Keratinocyte (primary cell): ENCODE measurements at regions not wholly inside any gene's neighbourhood (a gene's known extent, or its start where the extent isn't known, plus 50 kb on each side); places are given as distances from the start of the nearest gene placed in this dataset.

Source experiments
- DNase-seq: peaks from one replicate; pipeline ENCODE4 v3.0.0-alpha.2; 2011; ENCODE audit warnings: low read depth, missing footprints, low spot score
- FAIRE-seq: peaks from 2 replicates; lab custom pipeline; 2011; peaks lifted over from hg19 to GRCh38; lab: Jason Lieb, UNC
- H2AFZ ChIP-seq: 2 replicates; pipeline ENCODE4 v1.6.0; 2012; ENCODE audit warnings: low read length, control low read depth, inconsistent platforms; ENCODE audit not compliant: control insufficient read depth
- H3K27ac ChIP-seq: 2 replicates; pipeline ENCODE4 v1.5.1; 2011; ENCODE audit warnings: low read length; ENCODE audit not compliant: control insufficient read depth, insufficient read depth
- H3K27me3 ChIP-seq: 3 replicates; pipeline ENCODE4 v1.6.0; 2011; ENCODE audit warnings: low read length; ENCODE audit not compliant: control insufficient read depth, insufficient read depth; ENCODE audit errors: extremely low read depth
- H3K36me3 ChIP-seq, 2 experiments: 2 replicates in 1 of 2; 3 replicates in 1 of 2; pipeline ENCODE4 v1.5.1; 2011; ENCODE audit warnings: low read length in 2 of 2, mild to moderate bottlenecking in 1 of 2; ENCODE audit not compliant: control insufficient read depth in 2 of 2, insufficient read depth in 2 of 2; ENCODE audit errors: extremely low read depth in 1 of 2
- H3K4me1 ChIP-seq: 3 replicates; pipeline ENCODE4 v1.5.1; 2011; ENCODE audit warnings: low read length; ENCODE audit not compliant: control insufficient read depth, insufficient read depth; ENCODE audit errors: extremely low read depth
- H3K4me2 ChIP-seq: 3 replicates; pipeline ENCODE4 v1.6.0; 2011; ENCODE audit warnings: low read depth, low read length; ENCODE audit not compliant: control insufficient read depth, insufficient read depth; ENCODE audit errors: extremely low read depth
- H3K4me3 ChIP-seq, 3 experiments: fragments of 200-600 bp in 1 of 3; sonication (generic) in 1 of 3; 2 replicates in 2 of 3; 3 replicates in 1 of 3; pipeline ENCODE4 v1.5.1; 2011 to 2016; ENCODE audit warnings: low read length in 3 of 3, mild to moderate bottlenecking in 3 of 3, control low read depth in 2 of 3, inconsistent platforms in 1 of 3, low read depth in 1 of 3, mixed read lengths in 1 of 3, mixed run types in 1 of 3, moderate library complexity in 1 of 3; ENCODE audit not compliant: control insufficient read depth in 2 of 3, insufficient read depth in 2 of 3; ENCODE audit errors: extremely low read depth in 1 of 3
- H3K79me2 ChIP-seq: 2 replicates; pipeline ENCODE4 v1.6.0; 2012; ENCODE audit warnings: low read length; ENCODE audit not compliant: control insufficient read depth, insufficient read depth
- H3K9ac ChIP-seq: 3 replicates; pipeline ENCODE4 v1.6.0; 2011; ENCODE audit warnings: low read length; ENCODE audit not compliant: control insufficient read depth, insufficient read depth; ENCODE audit errors: extremely low read depth
- H3K9me1 ChIP-seq: 3 replicates; pipeline ENCODE4 v1.6.0; 2011; ENCODE audit warnings: low read length; ENCODE audit not compliant: control insufficient read depth, insufficient read depth; ENCODE audit errors: extremely low read depth
- H3K9me3 ChIP-seq: 2 replicates; pipeline ENCODE4 v1.5.1; 2012; ENCODE audit warnings: low read depth, low read length; ENCODE audit not compliant: control insufficient read depth
- H4K20me1 ChIP-seq: 3 replicates; pipeline ENCODE4 v1.6.0; 2011; ENCODE audit warnings: low read length; ENCODE audit not compliant: control insufficient read depth, insufficient read depth; ENCODE audit errors: extremely low read depth
- EZH2 ChIP-seq: IDR thresholded peaks from one replicate; pipeline ENCODE4 v1.6.1; 2012; ENCODE audit warnings: inconsistent platforms, mild to moderate bottlenecking, low read length, moderate library complexity
- dilution Hi-C: fragments of 300-500 bp; cut with MboI; formaldehyde crosslinking; loops from one replicate; pipeline ENCODE4 v1.7.0; 2020; ENCODE audit warnings: low sequenced_read_pairs; ENCODE audit not compliant: extremely low pct_ligation_motif_present
- TF ChIP-seq, protein P1 (sequence below), 3 experiments: IDR thresholded peaks in 1 of 3; conservative IDR thresholded peaks in 1 of 3; optimal IDR thresholded peaks in 1 of 3; 2 replicates in 2 of 3; 3 replicates in 1 of 3; pipeline versions ENCODE3 to v1.5.1; 2011; ENCODE audit warnings: low read length in 3 of 3, mild to moderate bottlenecking in 3 of 3, moderate library complexity in 2 of 3, control low read depth in 1 of 3, inconsistent platforms in 1 of 3; ENCODE audit not compliant: insufficient read depth in 2 of 3; ENCODE audit errors: extremely low read depth in 1 of 3

GRCh38 chr6:101085327-101085726 lies 204.2 kb upstream of the ASCC3 start:
- no peak overlapping the region for H2AFZ ChIP-seq
- dilution Hi-C loops: no loop called here

GRCh38 chr6:101086473-101086872 lies 205.3 kb upstream of the ASCC3 start:
- H4K20me1 ChIP-seq: no peaks in the 10 kb centered on the region
- no peaks in the 10 kb centered on the region for H3K27me3 ChIP-seq
- peaks cover 6% of the 10 kb centered on the region for H3K4me1 ChIP-seq
- no peaks in the 10 kb centered on the region for H3K9me3 ChIP-seq
- no peak overlapping the region for H2AFZ ChIP-seq
- H3K4me2 ChIP-seq: no peak overlapping the region
- no peak for DNase-seq
- H3K4me3 ChIP-seq: no peak overlapping the region
- no peaks in the 10 kb centered on the region for H3K36me3 ChIP-seq
- no peaks in the 10 kb centered on the region for H3K9me1 ChIP-seq
- H3K79me2 ChIP-seq: no peaks in the 10 kb centered on the region
- no peak for TF ChIP-seq EZH2
- TF ChIP-seq, protein P1, sequence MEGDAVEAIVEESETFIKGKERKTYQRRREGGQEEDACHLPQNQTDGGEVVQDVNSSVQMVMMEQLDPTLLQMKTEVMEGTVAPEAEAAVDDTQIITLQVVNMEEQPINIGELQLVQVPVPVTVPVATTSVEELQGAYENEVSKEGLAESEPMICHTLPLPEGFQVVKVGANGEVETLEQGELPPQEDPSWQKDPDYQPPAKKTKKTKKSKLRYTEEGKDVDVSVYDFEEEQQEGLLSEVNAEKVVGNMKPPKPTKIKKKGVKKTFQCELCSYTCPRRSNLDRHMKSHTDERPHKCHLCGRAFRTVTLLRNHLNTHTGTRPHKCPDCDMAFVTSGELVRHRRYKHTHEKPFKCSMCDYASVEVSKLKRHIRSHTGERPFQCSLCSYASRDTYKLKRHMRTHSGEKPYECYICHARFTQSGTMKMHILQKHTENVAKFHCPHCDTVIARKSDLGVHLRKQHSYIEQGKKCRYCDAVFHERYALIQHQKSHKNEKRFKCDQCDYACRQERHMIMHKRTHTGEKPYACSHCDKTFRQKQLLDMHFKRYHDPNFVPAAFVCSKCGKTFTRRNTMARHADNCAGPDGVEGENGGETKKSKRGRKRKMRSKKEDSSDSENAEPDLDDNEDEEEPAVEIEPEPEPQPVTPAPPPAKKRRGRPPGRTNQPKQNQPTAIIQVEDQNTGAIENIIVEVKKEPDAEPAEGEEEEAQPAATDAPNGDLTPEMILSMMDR (optimal IDR thresholded peaks at IDR 0.05 in 1 of 3, IDR thresholded peaks at IDR 0.05 in 1 of 3, conservative IDR thresholded peaks at IDR 0.05 in 1 of 3; ENCODE audit: extremely low read depth in 1 of 3, insufficient read depth in 2 of 3, low read length in 3 of 3): no peak
- no peak overlapping the region for H3K9ac ChIP-seq
- no peak overlapping the region for H3K27ac ChIP-seq
- dilution Hi-C loops: no loop called here
- FAIRE-seq: no peak

More at GRCh38 chr6:101085327-101085726, 204.2 kb upstream of the ASCC3 start:
- no peak for DNase-seq
- H3K9me3 ChIP-seq: no peaks in the 10 kb centered on the region
- TF ChIP-seq, protein P1 (optimal IDR thresholded peaks at IDR 0.05 in 1 of 3, IDR thresholded peaks at IDR 0.05 in 1 of 3, conservative IDR thresholded peaks at IDR 0.05 in 1 of 3; ENCODE audit: extremely low read depth in 1 of 3, insufficient read depth in 2 of 3, low read length in 3 of 3): no peak
- TF ChIP-seq EZH2: no peak
- no peaks in the 10 kb centered on the region for H3K27me3 ChIP-seq
- H3K4me3 ChIP-seq: no peak overlapping the region
- no peak overlapping the region for H3K4me2 ChIP-seq
- no peaks in the 10 kb centered on the region for H3K36me3 ChIP-seq
- H3K27ac ChIP-seq: no peak overlapping the region
- H3K79me2 ChIP-seq: no peaks in the 10 kb centered on the region
- FAIRE-seq: no peak
- no peaks in the 10 kb centered on the region for H4K20me1 ChIP-seq
- H3K9me1 ChIP-seq: no peaks in the 10 kb centered on the region
- no peak overlapping the region for H3K9ac ChIP-seq
- H3K4me1 ChIP-seq: peaks cover 6% of the 10 kb centered on the region
